GM12873 (cell line): ENCODE measurements at regions not wholly inside any gene's neighbourhood (a gene's known extent, or its start where the extent isn't known, plus 50 kb on each side); places are given as distances from the start of the nearest gene placed in this dataset.

Experiments used
- TF ChIP-seq, protein P1 (sequence below): IDR thresholded peaks from 2 replicates; pipeline ENCODE4 v1.5.1; 2012; ENCODE audit warnings: low read depth, mild to moderate bottlenecking, moderate library complexity, low read length, control low read depth; ENCODE audit not compliant: insufficient read depth; ENCODE audit errors: missing control alignments

DNA sequence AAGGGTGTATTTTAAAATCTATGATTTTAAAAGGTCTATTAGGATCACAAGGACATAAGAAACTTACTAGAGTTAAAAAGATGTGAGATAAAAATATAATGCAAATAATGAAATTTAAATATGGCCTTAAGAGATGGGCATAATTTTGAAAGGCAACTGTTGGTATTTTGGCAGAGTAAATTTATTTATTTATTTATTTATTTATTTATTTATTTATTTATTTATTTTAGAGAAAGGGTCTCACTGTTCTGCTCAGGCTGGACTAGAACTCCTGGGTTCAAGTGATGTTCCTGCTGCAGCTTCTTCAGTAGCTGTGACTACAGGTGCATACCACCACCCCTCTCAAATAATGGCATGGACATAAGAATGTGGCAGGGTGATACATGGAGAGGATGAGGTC lies 932.1 kb upstream of the LCORL start:
- TF ChIP-seq, protein P1, sequence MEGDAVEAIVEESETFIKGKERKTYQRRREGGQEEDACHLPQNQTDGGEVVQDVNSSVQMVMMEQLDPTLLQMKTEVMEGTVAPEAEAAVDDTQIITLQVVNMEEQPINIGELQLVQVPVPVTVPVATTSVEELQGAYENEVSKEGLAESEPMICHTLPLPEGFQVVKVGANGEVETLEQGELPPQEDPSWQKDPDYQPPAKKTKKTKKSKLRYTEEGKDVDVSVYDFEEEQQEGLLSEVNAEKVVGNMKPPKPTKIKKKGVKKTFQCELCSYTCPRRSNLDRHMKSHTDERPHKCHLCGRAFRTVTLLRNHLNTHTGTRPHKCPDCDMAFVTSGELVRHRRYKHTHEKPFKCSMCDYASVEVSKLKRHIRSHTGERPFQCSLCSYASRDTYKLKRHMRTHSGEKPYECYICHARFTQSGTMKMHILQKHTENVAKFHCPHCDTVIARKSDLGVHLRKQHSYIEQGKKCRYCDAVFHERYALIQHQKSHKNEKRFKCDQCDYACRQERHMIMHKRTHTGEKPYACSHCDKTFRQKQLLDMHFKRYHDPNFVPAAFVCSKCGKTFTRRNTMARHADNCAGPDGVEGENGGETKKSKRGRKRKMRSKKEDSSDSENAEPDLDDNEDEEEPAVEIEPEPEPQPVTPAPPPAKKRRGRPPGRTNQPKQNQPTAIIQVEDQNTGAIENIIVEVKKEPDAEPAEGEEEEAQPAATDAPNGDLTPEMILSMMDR, result no peak

DNA sequence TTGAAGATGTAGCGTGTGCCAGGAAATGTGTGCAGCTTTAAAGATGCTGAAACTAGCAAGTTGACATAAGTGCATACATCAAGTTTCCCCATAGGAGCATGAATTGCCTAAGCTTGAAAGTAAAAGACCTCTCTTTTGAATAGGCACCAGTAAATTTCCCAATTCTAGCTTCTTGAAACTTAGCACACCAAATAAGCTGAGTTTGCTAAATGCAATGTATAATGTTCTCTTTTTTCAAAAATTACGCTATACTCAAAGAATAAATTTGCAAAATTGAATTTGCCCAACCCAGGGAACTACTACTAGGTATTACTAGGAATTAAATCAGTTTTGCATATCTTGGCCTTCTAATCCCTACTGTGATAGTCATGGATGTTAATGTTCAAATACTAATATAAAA lies 923.9 kb upstream of the LCORL start:
- TF ChIP-seq, protein P1, result no peak

DNA sequence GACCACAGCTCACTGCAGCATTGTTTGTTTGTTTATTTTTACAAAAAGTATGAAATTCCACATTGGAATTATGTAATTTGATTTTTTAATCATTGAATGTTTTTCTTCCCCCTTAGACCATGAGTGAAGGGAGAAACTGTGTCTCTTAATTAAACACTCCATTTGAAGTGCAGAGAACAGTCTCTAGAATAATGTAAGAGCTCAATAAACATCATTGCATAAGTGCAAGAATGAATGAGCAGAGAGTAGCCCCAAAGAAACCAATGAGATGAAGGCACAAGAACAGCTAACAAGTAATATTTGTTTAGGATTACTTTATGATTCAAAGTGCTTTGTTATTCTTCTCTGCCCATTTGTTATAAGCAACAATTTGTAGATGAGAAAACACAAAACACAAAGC lies 921.3 kb upstream of the LCORL start:
- TF ChIP-seq, protein P1, result no peak

DNA sequence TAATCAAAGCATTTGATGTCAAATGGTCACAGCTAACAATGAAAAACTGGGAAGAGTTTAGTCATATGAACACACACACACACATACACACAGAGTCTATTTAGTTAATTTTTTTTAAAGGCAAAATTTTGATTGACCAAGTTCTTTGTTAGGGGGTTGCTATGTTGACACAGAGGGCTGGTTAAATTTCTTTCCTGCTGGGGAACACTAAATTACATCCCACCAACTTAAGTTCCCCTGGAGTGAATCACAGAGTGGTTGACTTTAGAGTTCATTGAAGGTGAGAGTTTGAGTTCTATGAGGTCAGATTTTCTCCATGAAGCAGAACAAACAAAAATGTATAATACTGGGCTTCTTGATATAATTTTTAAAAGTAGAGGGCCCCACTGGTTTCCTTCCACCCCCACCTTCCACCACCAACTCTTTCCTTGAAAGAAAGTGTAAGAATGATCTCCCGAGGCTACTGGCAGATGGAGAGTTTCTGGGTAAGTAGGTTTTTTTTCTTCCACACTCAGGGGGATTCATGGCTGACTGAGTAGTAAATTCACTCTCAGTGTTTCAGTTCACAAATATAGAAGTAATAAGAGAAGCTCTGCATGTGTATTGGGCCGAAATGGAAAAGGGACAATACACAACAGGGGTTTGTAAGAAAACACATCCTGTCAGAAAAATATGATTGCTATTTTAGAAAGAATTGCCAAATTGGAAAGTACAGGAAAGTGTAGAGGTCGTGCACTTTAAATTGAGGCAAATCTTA lies 917.0 kb upstream of the LCORL start:
- TF ChIP-seq, protein P1, result no peak

DNA sequence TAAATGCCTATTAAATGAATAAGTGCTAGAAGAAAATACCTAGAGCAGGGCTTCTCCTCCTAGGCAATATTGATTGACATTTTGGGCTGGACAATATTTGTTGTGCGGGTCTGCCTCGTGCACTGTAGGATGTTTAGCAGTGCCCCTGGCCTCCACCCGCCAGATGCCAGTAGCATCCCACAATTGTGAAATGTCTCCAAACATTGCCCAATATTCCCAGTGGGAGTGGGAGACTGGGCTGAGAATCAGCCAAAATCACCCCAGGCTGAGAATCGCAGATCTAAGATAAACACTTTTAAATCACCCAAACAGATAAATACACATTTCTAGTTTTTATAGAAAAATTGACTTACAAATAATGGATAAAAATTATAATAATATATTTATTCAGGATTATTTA lies 916.2 kb upstream of the LCORL start:
- TF ChIP-seq, protein P1, result no peak

DNA sequence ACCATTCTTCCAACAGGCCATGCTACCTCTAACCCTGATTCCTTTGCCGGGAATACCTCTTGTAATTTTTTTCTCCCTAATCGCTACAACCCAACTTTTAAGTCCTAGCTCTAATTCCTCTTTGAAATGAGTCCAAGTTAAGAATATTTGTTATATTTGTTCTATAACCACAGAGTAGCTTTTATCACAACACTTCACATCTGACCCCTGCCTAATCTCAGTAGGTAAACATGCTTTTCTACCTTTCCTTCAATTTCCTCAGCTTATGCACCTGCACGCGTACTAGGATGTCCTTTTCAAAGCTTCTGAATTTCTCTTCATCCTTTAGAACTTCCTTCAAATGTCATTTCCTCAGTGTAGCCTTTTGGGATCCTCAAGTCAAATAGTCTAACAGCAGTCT lies 915.5 kb upstream of the LCORL start:
- TF ChIP-seq, protein P1, result no peak

DNA sequence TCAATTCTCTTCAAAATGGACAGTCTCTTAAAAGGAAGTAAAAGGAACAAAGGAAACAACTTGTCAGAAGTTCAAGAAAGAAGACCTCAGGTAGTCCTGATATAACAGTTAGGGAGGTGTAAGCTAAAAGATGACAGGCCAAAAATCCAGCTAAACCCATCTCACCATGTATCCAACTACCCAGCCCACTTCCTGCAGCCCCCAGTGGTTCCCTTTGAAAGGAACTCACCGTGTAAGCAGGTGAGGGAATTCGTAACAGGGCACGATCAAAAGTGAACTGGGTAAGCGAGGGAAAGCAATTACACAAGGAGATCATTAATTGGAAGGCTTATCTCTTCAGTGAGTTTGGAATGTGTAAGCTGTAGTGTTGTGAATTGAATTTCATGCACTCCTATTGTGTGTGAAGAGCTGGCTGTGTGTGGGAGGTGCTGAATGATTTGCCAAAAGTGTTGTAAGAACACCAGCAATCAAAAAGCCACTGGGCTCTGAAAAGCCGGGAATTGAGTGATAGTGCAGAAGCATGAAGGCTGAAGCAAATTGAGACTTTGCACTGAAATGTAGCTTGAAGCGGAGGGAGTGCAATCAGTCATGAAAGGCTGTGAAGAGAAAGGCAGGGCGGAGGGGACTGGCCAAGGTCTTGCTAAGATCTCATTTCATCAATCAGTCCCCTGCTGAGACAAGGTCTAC lies 914.2 kb upstream of the LCORL start:
- TF ChIP-seq, protein P1, result no peak
